HG03159 (cell line): ENCODE measurements at regions not wholly inside any gene's neighbourhood (a gene's known extent, or its start where the extent isn't known, plus 50 kb on each side); places are given as distances from the start of the nearest gene placed in this dataset.

ENCODE experiments used
- ATAC-seq: cut with Tn5 transposase; IDR thresholded peaks from one replicate; pipeline ENCODE4 v1.9.1; 2021; ENCODE audit warnings: mild to moderate bottlenecking, moderate library complexity; ENCODE audit not compliant: unreplicated experiment

DNA sequence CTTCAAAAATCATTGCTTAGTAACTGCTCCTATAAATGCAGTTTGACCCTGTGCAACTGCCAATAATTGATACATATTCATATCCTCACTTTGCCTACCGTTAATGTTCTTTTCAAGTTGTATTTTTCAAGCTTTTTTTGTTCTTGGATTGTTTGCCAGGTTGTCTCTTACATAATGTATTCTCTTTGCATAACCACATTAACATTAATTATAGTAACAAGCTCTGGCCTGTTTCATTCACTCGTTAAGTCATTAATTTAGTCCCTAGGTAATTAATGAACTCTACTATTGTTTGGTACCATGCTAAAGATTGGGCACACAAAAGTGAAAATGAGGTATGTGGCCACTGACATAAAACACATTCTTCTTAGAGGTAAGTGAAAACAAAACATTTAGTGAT is 1338.8 kb downstream of the NSUN3 start:
- ATAC-seq = no peak

- ATAC-seq = no peak
These were observed 1345.0 kb downstream of the NSUN3 start for GRCh38 chr3:95407709-95408463.

- ATAC-seq = no peak
These were observed 1345.6 kb downstream of the NSUN3 start for GRCh38 chr3:95408464-95408862.

DNA sequence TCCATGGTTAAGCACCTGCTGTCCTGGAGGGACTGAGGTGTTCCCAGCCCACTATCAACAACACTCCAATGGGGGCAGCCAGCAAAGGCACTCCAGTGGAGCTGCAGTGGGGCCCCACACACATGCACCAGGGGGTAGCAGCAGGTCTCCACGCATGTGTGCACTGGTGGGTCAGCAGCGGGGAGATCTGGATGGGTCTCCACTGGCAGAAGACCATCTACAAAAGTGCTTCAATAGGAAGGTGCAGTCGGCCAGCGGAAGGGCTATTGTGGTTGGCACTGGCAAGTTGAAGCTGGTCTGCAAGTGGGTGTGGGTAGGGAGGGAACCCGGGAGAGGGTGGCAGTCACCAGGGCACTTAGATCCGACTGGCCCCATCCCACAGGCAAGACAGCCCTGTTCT is 1355.4 kb downstream of the NSUN3 start:
- no peak for ATAC-seq

- ATAC-seq = no peak
These were observed 1361.4 kb downstream of the NSUN3 start for GRCh38 chr3:95424279-95424678.

- ATAC-seq = no peak
These were observed 1371.6 kb downstream of the NSUN3 start for GRCh38 chr3:95434491-95434890.

DNA sequence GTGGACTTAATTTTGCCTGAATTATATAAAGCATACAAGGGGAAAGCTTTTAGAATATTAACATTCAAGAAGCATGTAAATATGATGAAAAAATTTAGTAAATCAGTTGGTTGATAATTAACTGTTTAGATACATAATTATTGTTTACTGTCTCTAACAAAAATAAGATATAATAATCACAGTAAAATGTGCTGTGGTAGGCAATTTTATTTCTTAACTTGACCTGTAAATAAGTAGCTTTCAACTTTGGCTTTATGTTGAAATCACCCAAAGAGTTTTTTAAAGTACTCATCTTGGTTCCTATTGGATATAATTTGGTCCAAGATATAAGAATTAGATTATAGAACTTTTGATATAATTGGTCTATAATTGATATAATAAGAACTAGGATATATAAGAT is 1374.5 kb downstream of the NSUN3 start:
- ATAC-seq = no peak

DNA sequence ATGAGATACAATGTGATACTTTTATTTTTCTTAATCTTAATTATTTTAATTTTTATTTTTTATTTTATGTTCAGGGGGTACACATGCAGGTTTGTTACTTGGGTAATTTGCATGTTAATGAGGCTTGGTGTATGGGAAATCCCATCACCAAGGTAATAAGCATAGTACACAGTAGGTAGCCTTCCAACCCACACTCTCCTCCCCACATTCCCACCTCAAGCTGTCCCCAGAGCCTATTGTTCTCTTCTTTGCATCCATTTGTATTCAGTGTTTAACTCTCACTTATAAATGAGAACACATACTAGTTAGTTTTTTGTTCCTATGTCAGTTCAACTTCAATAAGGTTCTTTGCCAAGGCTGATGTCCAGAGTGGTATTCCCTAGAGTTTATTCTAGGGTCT is 1375.4 kb downstream of the NSUN3 start:
- no peak for ATAC-seq

DNA sequence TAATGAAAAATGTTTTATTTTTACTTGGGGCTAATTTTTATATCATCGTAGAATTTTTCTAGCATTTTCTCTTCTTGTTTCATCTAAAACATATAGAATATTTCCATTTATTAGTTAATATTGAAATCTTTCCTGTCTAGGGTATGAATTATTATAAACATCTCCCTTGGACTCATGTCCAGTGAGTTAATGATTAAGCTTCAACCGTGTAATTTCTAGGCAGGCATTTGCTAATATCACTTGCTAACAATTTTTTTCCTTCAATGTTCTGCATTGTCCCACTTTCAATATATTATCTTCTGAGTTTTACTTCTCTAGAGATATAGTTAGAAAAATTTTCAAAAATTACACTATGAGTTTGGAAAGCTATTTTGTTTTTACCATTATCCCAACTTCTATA is 1371.6 kb upstream of the EPHA6 start:
- no peak for ATAC-seq

GRCh38 chr3:95449841-95450240 is 1364.6 kb upstream of the EPHA6 start:
- no peak for ATAC-seq

DNA sequence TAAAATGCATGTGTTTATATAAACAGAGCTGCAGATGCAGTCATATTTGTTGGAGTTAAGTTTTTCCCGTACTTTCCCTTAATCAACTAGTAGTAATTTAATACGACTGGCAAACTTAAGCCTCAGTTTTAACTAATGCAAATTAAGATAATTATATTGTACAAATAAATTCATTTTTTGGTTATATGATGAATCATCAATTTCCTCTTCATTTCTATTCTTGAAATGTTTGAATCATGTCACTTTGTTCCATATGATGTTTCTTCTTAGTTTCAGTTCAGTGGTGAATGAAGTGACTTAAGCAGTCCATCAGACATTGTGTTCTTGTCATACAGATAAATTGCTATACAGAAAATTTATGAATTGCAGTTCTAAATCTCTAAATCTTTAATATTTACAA is 1361.2 kb upstream of the EPHA6 start:
- no peak for ATAC-seq

DNA sequence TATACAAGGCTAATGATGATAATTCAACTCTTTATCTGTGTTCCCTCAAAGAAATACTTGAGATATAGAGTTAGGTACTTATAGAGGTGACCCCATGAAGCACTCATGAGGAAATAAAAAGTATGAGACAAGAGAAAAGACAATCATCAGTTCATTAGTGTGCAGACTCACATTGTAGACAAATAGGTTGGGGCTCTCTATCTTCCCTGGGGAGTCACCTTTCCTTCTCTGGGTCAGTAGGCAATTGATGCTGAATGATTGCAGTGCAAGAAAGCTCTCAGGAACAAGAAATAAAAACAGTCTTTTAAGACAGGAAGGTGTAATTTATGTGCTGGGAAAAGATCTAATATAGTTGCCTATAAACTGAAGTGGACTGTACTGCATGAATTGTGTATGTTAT is 1357.6 kb upstream of the EPHA6 start:
- ATAC-seq = no peak

DNA sequence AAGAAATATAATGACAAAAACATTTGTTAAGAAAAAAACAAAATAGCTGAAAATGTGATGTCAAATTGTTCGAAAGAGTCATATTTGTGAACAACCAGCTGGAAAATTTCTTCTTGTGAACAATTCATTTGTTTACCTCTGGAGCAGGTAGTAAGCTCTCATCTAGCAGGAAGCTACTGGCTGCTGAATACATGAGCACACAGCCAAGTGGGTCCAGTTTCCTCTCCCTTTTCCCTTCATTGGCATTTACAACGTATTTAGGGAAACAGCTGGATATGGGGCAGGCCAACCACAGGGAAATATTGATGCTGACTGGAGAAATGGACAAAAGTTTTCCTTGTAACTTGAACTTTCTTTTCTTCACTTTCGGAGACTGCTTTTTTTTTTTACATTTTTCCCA is 1354.7 kb upstream of the EPHA6 start:
- no peak for ATAC-seq

- no peak for ATAC-seq
These were observed 1354.1 kb upstream of the EPHA6 start for GRCh38 chr3:95460274-95460673.

DNA sequence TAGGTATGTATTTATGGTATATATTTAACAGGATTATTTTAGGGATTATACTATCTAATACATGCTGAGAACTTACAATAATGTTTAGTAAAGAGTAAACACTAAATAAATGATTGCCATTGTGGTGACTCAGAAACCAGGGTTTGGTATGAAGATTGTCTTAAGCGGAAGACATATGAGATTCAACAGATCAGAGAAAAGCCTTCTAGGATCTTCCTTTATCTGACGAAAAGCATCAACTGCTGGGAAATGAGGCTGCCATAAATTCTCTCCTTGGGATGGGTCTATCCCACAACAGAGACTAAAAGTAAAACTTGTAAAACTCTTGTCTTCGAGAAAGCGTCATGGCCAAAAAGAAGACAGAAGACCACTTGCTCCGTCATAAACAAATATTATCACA is 1352.2 kb upstream of the EPHA6 start:
- ATAC-seq = no peak

DNA sequence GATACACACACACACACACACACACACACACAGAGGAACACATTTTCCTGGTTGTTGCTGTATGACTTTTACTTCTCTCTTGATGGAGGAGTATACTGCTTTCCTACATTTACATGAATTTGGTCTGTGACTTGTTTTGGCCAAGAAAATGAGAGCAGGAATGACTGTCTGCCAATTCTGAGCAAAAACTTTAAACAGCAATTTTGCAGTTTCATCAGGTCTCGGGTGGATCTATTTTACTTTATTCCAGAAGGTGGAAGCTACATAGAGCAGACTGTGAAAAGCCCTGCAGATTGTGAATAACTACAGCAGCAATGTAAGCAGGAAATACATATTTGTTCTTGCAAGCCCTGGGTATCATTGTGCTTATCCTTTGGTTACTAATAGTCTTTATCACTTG is 1350.0 kb upstream of the EPHA6 start:
- no peak for ATAC-seq

- no peak for ATAC-seq
These were observed 1346.1 kb upstream of the EPHA6 start for GRCh38 chr3:95468331-95468730.

DNA sequence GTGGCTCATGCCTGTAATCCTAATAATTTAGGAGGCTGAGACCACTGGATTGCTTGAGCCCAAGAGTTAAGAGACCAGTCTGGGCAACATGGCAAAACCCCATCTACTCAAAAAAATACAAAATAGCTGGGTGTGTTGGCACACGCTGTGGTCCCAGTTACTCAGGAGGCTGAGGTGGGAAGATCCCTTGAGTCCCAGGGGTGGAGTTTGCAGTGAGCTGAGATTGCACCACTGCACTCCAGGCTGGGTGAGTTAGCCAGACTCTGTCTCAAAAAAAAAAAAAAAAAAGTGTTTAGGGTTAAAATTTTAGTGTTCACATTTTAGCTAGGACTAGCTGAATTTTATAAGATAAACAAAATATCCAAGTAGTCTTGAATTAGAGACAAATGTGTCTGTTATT is 1340.1 kb upstream of the EPHA6 start:
- no peak for ATAC-seq

DNA sequence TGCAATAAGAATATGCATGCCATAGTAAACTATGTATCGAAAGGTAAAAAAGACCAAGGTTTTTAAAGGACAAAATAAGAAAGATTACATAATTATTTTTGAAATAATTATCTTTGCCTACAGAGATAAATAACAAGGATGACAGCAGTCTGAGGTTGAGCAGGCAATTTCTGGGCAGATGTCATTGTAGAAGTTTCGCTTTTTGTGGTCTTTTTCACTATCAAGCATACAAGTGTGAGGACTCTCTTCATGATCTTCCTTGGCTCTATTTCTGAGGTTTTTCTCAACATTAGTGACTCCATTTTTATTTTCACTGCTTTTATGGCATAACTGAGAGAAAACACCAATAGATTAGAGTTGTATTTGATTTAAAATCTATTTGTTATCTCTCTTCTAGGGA is 1337.9 kb upstream of the EPHA6 start:
- ATAC-seq = no peak

- no peak for ATAC-seq
These were observed 1308.2 kb upstream of the EPHA6 start for GRCh38 chr3:95506174-95506573.

DNA sequence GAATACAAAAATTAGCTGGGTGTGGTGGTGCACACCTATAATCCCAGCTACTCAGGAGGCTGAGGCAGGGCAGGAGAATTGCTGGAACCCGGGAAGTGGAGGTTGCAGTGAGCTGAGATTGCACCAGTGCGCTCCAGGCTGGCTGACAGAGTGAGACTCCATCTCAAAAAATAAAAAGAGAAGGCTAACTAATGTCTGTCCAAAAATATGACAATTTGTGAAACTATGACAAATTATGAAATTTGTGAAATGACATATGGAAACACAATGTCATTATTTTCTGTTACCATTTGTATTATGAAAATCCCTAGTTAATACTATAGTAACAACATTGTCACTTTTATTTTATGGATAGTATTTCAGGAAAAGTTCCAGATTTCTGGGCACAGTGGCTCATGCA is 1306.3 kb upstream of the EPHA6 start:
- no peak for ATAC-seq

- ATAC-seq = no peak
These were observed 1302.6 kb upstream of the EPHA6 start for GRCh38 chr3:95511828-95512227.

- ATAC-seq = no peak
These were observed 1300.1 kb upstream of the EPHA6 start for GRCh38 chr3:95514260-95514659.
